ENCODE measurements at regions not wholly inside any gene's neighbourhood (a gene's known extent, or its start where the extent isn't known, plus 50 kb on each side); places are given as distances from the start of the nearest gene placed in this dataset.

GRCh38 chr2:58878778-58879177 lies 637.7 kb upstream of the FANCL start:
- Mint-ChIP-seq H3K27me3 (no peaks in the 10 kb centered on the region), H3K27ac (no peak overlapping the region), H3K4me1 (ENCODE audit: low read depth in 2 of 2) (no peaks in the 10 kb centered on the region), H3K4me3 (no peak overlapping the region), H3K9me3 (no peaks in the 10 kb centered on the region), H3K36me3 (no peaks in the 10 kb centered on the region)
- DNase-seq (ENCODE audit: low spot score) (no peak), ATAC-seq (no peak)

- no peak for DNase-seq (ENCODE audit: low spot score)
- no peaks in the 10 kb centered on the region for H3K4me1 Mint-ChIP-seq (ENCODE audit: low read depth in 2 of 2)
- H3K27me3 Mint-ChIP-seq = no peaks in the 10 kb centered on the region
- no peaks in the 10 kb centered on the region for H3K9me3 Mint-ChIP-seq
- H3K4me3 Mint-ChIP-seq = no peak overlapping the region
- no peak overlapping the region for H3K27ac Mint-ChIP-seq
- H3K36me3 Mint-ChIP-seq = no peaks in the 10 kb centered on the region
- no peak for ATAC-seq
Observed at GRCh38 chr2:58876126-58876525, 635.0 kb upstream of the FANCL start.

GRCh38 chr2:58875436-58875835 lies 634.3 kb upstream of the FANCL start:
- ATAC-seq = no peak
- H3K4me3 Mint-ChIP-seq = no peak overlapping the region
- no peak overlapping the region for H3K27ac Mint-ChIP-seq
- H3K9me3 Mint-ChIP-seq = no peaks in the 10 kb centered on the region
- H3K27me3 Mint-ChIP-seq = no peaks in the 10 kb centered on the region
- DNase-seq (ENCODE audit: low spot score) = no peak
- no peaks in the 10 kb centered on the region for H3K4me1 Mint-ChIP-seq (ENCODE audit: low read depth in 2 of 2)
- H3K36me3 Mint-ChIP-seq = no peaks in the 10 kb centered on the region

GRCh38 chr2:58871469-58872142 lies 630.5 kb upstream of the FANCL start:
- DNase-seq (ENCODE audit: low spot score) (no peak), ATAC-seq (no peak)
- H3K27ac Mint-ChIP-seq = no peak overlapping the region
- H3K9me3 Mint-ChIP-seq = no peaks in the 10 kb centered on the region
- no peaks in the 10 kb centered on the region for H3K4me1 Mint-ChIP-seq (ENCODE audit: low read depth in 2 of 2)
- H3K27me3 Mint-ChIP-seq = no peaks in the 10 kb centered on the region
- H3K36me3 Mint-ChIP-seq = no peaks in the 10 kb centered on the region
- no peak overlapping the region for H3K4me3 Mint-ChIP-seq

- Mint-ChIP-seq H3K27ac (no peak overlapping the region), H3K27me3 (no peaks in the 10 kb centered on the region)
Observed at GRCh38 chr2:58870704-58871103, 629.6 kb upstream of the FANCL start.

GRCh38 chr2:58866946-58867345 lies 625.8 kb upstream of the FANCL start:
- Mint-ChIP-seq H3K4me3 (no peak overlapping the region), H3K36me3 (no peaks in the 10 kb centered on the region), H3K9me3 (peaks cover under 1% of the 10 kb centered on the region), H3K27ac (no peak overlapping the region), H3K27me3 (no peaks in the 10 kb centered on the region), H3K4me1 (ENCODE audit: low read depth in 2 of 2) (no peaks in the 10 kb centered on the region)
- ATAC-seq (no peak), DNase-seq (ENCODE audit: low spot score) (no peak)

More at GRCh38 chr2:58870704-58871103, 629.6 kb upstream of the FANCL start:
- no peak overlapping the region for H3K4me3 Mint-ChIP-seq
- ATAC-seq (no peak), DNase-seq (ENCODE audit: low spot score) (no peak)
- H3K4me1 Mint-ChIP-seq (ENCODE audit: low read depth in 2 of 2) = no peaks in the 10 kb centered on the region
- H3K9me3 Mint-ChIP-seq = no peaks in the 10 kb centered on the region
- no peaks in the 10 kb centered on the region for H3K36me3 Mint-ChIP-seq

GRCh38 chr2:58866527-58866926 lies 625.4 kb upstream of the FANCL start:
- Mint-ChIP-seq H3K36me3 (no peaks in the 10 kb centered on the region), H3K4me3 (no peak overlapping the region), H3K27me3 (no peaks in the 10 kb centered on the region), H3K9me3 (peaks cover 5% of the 10 kb centered on the region), H3K27ac (no peak overlapping the region), H3K4me1 (ENCODE audit: low read depth in 2 of 2) (no peaks in the 10 kb centered on the region)
- ATAC-seq (no peak), DNase-seq (ENCODE audit: low spot score) (no peak)

- H3K36me3 Mint-ChIP-seq = no peaks in the 10 kb centered on the region
- no peak overlapping the region for H3K27ac Mint-ChIP-seq
- H3K27me3 Mint-ChIP-seq = no peaks in the 10 kb centered on the region
- no peak overlapping the region for H3K4me3 Mint-ChIP-seq
- DNase-seq (ENCODE audit: low spot score) (no peak), ATAC-seq (no peak)
- H3K9me3 Mint-ChIP-seq = peaks cover 6% of the 10 kb centered on the region
- no peaks in the 10 kb centered on the region for H3K4me1 Mint-ChIP-seq (ENCODE audit: low read depth in 2 of 2)
Observed at GRCh38 chr2:58866040-58866439, 624.9 kb upstream of the FANCL start.

- Mint-ChIP-seq H3K4me1 (ENCODE audit: low read depth in 2 of 2) (no peaks in the 10 kb centered on the region), H3K27ac (no peak overlapping the region), H3K36me3 (no peaks in the 10 kb centered on the region), H3K9me3 (peaks cover 6% of the 10 kb centered on the region), H3K4me3 (no peak overlapping the region), H3K27me3 (no peaks in the 10 kb centered on the region)
- DNase-seq (ENCODE audit: low spot score) = no peak
- ATAC-seq = no peak
Observed at GRCh38 chr2:58865436-58865835, 624.3 kb upstream of the FANCL start.

GRCh38 chr2:58862244-58862643 lies 621.1 kb upstream of the FANCL start:
- no peak for DNase-seq (ENCODE audit: low spot score)
- Mint-ChIP-seq H3K4me1 (ENCODE audit: low read depth in 2 of 2) (no peaks in the 10 kb centered on the region), H3K36me3 (no peaks in the 10 kb centered on the region), H3K4me3 (no peak overlapping the region), H3K9me3 (peaks cover 6% of the 10 kb centered on the region), H3K27me3 (no peaks in the 10 kb centered on the region), H3K27ac (no peak overlapping the region)
- ATAC-seq = no peak

- no peak overlapping the region for H3K4me3 Mint-ChIP-seq
- DNase-seq (ENCODE audit: low spot score) (no peak), ATAC-seq (no peak)
- H3K27me3 Mint-ChIP-seq = no peaks in the 10 kb centered on the region
- peaks cover 6% of the 10 kb centered on the region for H3K9me3 Mint-ChIP-seq
- no peaks in the 10 kb centered on the region for H3K36me3 Mint-ChIP-seq
- no peak overlapping the region for H3K27ac Mint-ChIP-seq
- H3K4me1 Mint-ChIP-seq (ENCODE audit: low read depth in 2 of 2) = no peaks in the 10 kb centered on the region
Observed at GRCh38 chr2:58860586-58860985, 619.5 kb upstream of the FANCL start.

GRCh38 chr2:58856100-58856499 lies 615.0 kb upstream of the FANCL start:
- H3K36me3 Mint-ChIP-seq = no peaks in the 10 kb centered on the region
- H3K4me1 Mint-ChIP-seq (ENCODE audit: low read depth in 2 of 2) = no peaks in the 10 kb centered on the region
- H3K9me3 Mint-ChIP-seq = no peaks in the 10 kb centered on the region
- ATAC-seq = no peak
- no peak for DNase-seq (ENCODE audit: low spot score)
- H3K4me3 Mint-ChIP-seq = no peak overlapping the region
- no peaks in the 10 kb centered on the region for H3K27me3 Mint-ChIP-seq
- no peak overlapping the region for H3K27ac Mint-ChIP-seq

- no peaks in the 10 kb centered on the region for H3K4me1 Mint-ChIP-seq (ENCODE audit: low read depth in 2 of 2)
- no peak for ATAC-seq
- no peaks in the 10 kb centered on the region for H3K36me3 Mint-ChIP-seq
- no peak for DNase-seq (ENCODE audit: low spot score)
- no peak overlapping the region for H3K4me3 Mint-ChIP-seq
- no peaks in the 10 kb centered on the region for H3K9me3 Mint-ChIP-seq
- no peaks in the 10 kb centered on the region for H3K27me3 Mint-ChIP-seq
- no peak overlapping the region for H3K27ac Mint-ChIP-seq
Observed at GRCh38 chr2:58853420-58853819, 612.3 kb upstream of the FANCL start.

- no peak for DNase-seq (ENCODE audit: low spot score)
- ATAC-seq = no peak
- no peak overlapping the region for H3K4me3 Mint-ChIP-seq
- no peaks in the 10 kb centered on the region for H3K4me1 Mint-ChIP-seq (ENCODE audit: low read depth in 2 of 2)
- no peaks in the 10 kb centered on the region for H3K36me3 Mint-ChIP-seq
- H3K9me3 Mint-ChIP-seq = no peaks in the 10 kb centered on the region
- no peak overlapping the region for H3K27ac Mint-ChIP-seq
- H3K27me3 Mint-ChIP-seq = no peaks in the 10 kb centered on the region
Observed at GRCh38 chr2:58852905-58853304, 611.8 kb upstream of the FANCL start.

- Mint-ChIP-seq H3K4me1 (ENCODE audit: low read depth in 2 of 2) (no peaks in the 10 kb centered on the region), H3K9me3 (no peaks in the 10 kb centered on the region), H3K36me3 (no peaks in the 10 kb centered on the region), H3K27me3 (no peaks in the 10 kb centered on the region), H3K27ac (no peak overlapping the region), H3K4me3 (no peak overlapping the region)
- DNase-seq (ENCODE audit: low spot score) (no peak), ATAC-seq (no peak)
Observed at GRCh38 chr2:58852243-58852642, 611.1 kb upstream of the FANCL start.

All from natural killer cell treated with Interleukin-12 subunit alpha and Interleukin-12 subunit beta and Interleukin-15 and Interleukin-18, amount 100 ng/mL, for 72 hours (primary cell).